GM04504 (cell line): ENCODE measurements at regions not wholly inside any gene's neighbourhood (a gene's known extent, or its start where the extent isn't known, plus 50 kb on each side); places are given as distances from the start of the nearest gene placed in this dataset.
A peak's percentile ranks its signal among the peaks of the same experiment; 100 is the strongest.

Source experiments
- DNase-seq: peaks from one replicate; pipeline ENCODE4 v3.0.0-alpha.2; 2012; ENCODE audit warnings: low read depth

DNA sequence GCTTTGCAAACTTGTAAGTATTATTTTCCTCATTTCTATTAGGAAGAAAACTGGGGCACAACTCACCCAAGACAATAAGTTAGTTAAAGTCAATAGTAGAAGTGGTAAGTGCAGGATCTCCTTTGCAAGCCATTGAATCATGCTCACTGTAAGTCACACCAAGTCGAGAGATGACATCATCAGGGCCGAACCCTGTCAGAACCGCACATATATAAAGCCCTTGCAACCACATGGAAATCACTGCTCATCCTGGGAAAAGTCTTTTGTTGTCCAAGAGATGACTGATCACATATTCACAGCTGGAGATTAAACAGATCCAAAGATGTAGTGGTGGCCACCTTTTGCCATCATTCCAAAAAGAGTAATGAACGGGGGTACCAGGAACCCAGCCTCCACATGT lies 484.8 kb upstream of the ID2 start:
- peak; percentile 20 for DNase-seq

DNA sequence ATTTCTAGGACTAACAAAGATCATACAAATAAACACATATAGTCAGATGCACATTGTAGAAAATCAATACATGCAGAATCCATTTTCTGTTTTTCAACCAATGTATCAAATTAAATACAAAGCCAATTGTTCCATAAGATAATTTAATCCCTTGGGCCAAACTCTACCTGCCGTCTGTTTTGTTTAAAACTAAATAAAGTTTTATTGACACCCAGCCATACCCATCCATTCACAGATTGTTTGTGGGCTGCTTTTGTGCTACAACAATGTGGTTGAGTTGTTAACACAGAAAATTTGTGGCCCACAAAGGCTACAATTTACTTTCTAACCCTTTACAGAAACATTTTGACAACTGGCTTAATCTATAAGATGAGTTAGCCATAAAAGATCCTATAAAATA lies 484.0 kb upstream of the ID2 start:
- no peak for DNase-seq

DNA sequence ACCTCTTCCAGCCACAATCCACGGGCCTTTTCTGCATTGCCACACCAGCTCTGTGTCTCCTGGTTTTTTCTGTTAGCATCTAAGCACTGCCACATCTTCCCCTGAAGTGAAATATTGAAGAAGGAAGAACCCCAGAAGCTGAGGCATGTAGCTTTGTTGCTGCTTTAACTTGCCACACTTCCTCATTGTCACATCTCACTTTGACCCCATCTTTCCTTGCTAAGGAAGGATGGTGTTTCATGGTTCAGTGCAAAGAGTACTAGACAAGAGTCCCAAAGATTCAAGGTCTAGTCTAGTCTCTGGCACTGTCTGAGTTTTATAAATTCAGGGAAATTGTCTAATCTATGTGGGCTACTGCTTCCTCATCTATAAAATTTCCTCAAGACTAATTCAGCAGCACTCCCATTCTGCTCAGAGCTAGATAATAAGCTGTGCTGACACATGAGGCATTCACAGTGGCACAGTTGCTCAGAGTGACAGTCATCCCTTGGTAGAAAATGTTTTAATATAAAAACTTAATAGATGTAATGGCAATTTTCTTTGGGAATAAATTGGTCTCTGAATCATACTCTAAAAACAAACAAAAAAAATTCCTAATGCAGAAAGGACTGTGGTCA lies 483.0 kb upstream of the ID2 start:
- DNase-seq = no peak

DNA sequence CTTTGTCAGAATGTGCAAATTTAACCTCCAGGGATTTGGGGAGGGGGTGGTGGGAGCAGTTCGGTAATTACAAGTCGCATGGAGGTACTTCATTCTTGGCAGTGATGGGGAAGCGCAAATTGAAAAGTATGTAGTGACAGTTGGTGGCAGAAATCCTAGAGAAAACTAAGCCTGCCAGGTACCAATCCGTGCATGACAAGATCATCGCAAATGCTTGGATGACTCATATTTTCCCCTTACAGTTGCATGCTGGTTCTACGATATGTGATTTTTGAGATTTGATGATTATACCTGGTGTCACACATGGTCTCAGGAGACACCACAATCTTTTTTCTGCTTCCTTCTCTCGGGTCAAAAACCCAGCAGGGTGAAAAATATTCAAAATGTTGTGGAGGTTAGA lies 479.7 kb upstream of the ID2 start:
- DNase-seq = no peak

DNA sequence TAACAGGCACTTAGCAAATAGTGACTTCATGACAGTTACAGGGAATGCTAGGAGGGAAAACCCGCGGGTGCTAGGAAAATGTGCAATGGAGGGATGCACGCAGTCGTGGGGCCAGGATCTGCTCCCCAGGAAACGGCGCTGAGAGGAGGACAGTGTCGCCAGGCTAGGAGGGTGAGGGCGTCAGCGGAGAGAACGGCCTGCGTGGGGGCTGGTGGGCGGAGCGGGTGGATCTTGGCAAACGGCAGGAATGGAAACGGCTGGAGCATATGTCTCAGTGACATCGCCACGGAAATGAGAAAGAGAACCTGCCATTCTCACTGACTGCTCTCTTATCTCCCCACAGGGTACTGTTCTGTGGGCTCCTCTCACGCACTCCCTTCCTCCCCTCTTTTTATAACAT lies 478.5 kb upstream of the ID2 start:
- no peak for DNase-seq

DNA sequence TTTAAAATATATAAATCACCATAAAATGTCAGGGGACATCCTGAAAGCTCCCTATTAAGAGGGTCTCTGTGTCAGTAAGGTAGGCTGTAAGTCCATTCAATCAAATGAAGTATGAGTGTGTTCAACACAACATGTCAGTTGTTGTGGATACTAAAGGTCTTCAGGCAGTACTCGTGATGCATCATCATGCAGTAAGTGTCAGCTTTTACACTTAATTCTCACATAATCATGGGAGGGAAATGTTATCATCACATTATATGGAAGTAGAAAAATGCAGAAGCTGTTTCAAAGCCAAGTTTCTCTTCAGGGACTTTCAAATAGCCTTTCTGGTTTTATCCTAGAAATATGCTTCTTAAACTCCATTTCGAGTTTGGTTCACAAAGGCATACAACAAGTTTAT lies 477.1 kb upstream of the ID2 start:
- no peak for DNase-seq

DNA sequence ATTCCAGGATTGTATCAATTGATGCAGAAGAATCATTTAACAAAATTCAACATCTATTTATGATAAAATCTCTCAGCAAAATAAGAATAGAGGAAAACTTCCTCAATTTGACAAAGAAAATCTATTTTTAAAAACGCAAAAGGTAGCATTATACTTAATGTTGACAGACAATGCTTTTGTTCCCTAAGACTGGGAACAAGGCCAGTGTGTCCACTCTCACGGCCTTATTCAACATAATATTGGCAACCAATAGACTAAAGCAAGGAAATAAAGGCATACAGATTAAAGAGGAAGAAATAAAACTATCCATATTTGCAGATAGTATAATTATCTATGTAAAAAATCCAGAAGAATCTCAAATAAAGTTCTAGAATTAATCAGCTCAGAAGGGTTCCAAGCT lies 472.4 kb upstream of the ID2 start:
- no peak for DNase-seq

DNA sequence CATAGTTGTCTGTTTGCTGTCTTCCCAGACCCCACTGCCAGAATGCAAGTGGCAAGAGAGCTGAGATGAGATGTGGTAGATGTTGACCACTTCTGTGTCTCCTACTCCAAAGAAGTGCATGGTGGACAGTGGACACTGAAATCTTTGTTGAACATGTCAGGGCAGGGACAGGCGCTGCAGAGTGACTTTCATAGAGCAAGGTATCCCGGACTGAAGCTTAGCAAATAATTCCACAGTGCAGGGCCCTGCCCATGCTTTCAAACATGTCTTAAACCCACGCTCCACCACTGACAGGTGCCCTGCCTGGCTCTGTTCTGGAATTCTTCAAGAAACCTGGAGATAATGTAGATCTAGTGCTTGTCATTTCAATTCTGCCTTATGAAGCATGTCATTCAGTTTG lies 470.5 kb upstream of the ID2 start:
- DNase-seq = no peak

DNA sequence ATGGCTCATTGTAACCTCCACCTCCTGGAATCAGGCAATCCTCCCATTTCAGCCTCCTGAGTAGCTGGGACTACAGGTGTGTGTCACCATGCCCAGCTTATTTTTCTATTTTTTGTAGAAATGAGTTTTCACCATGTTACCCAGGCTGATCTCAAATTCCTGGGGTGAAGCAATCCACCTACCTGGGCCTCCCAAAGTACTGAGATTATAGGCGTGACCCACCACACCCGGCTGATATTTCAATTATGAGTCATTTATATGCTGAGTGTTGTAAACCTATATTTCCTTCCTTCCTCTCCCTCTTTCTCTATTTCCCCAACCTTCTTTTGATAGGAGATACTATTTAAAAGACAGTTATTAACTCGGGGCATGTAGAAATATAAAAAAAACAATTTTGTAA lies 469.6 kb upstream of the ID2 start:
- DNase-seq = no peak

DNA sequence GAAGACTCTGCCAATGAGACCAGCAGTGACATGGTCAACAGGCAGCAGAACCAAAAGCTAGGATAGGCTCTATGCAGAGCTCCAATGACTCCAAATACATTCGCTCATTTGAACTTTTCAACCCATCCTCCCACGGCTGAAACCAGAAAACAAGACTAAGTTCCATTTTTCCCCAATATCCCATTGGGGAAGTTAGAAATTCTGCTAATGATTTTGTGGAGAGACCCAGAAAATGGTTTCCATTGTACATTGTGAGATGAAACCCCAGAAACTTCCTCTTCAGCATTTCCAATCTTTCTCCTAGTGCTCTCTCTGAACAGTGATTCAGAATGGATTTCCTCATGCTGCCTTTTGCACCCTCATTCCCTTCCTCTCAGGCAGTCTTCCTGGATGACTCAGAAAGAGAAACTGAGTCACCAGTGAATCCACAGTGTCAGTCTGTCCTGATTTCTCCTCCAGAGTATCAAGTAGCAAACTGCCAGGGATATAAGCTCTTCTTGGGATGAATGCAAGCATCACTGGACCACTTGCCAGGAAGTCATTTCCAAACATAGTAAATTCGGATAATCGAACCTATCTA lies 467.7 kb upstream of the ID2 start:
- DNase-seq = no peak

DNA sequence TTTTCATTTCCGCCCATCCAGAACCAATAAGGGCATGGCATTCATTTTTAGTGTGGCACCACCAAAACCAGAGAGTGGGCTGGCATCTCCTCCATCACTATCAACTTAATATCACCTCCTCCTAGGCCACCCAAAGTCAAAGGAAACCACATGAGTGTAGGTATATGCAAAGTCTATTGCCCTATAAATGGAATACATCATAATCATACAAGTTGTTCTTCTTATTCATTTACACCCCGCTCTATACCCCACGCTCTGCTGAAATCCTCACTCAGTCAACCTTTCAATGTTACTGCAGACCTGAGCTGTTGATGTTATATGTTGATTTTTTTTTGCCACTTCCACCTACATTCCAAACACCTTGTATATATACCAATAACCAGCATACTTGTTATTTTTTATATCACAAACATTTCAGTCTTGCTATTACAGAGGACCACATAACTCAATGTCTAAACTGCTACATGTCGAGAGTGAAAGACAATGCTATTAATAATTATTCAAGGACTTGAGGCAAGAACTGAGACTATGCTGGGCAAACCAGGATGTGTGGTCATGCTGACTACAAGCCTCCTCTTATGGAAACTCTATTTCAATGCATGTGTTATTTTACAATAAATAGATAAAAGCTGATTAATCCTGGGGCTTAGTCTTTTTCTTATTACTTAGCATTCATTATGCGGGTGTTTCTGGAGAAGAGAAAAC lies 466.5 kb upstream of the ID2 start:
- DNase-seq = no peak

DNA sequence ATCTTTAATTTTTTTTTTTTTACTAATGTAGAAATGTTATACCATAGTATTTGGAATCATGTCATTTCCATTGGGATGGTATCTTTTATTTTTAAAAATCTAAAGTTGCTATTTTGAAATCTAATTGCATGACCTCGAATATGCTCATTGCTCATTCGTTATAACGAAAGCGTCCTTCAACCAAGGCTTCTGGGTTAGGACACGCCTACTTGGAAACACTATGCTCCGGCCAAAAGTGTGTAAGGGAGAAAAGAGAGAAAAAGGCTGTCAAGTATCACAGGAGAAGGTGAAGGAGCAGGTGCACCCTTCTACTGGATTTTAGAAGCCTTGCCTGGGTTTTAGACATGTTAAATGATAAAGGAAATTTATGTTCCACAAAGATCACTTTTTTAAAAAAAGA lies 465.9 kb upstream of the ID2 start:
- DNase-seq = no peak

DNA sequence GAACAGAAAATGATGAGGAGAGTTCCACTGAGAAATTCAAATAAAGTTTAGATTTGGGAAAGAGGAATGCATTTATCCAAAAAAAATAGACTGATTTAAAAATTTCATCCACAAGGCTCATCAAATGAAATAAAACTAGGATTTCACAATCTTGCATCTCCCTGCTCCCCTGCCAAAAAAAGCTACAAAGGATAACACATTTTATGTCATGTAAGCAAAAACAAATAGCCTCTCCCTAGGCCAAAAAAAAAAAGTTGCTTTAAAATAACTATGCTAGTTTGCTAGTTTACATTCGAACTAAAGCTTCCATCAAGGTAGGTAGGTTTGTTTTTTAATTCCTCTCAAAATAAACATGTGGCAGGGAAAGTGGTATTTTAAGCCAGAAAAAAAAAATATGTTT lies 465.5 kb upstream of the ID2 start:
- no peak for DNase-seq

DNA sequence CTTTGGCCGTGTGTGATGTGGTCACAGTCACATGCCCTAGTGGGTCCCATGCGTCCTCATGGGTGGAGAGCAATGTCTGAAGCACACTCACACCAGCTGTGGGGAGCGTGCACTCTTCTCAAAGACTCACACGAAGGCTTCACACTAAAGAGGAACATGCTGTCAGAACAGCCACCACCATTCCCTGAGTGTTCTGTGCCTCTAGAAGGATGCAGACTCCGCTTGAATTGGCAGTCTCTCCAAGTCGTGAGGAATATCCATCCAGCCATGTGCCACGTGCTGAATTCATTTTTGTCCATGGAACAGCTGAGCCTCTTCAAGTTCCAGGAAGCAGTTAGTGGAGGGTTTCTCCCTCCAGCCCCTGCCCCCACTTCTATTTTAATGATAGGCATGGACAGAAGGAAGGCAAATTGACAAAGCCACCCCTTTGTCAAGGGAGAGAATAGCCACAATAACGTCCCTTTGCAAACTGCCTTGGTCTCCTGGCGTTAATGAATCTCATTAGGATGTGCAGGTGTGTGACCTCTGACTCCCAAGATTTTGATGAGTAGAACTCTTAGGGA lies 464.3 kb upstream of the ID2 start:
- DNase-seq = no peak

DNA sequence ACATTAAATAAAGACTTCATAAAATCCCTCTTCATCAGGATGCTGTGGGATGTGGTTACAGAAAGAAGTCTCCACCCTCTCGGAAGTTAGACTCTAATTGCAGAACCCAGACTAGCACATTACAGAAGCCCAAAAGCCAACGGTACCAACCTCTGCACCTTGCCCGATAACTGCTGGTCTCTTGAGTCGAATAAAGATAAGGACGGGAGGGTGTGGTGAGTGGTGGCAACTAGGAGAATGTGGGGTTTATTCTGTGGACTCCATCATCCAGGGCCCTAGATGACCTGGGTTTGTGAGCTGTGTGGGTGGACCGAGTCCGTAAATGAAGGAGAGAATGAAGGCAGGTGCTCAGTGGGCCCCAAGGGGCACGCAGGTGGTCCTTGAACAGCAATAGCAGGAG lies 462.8 kb upstream of the ID2 start:
- no peak for DNase-seq

DNA sequence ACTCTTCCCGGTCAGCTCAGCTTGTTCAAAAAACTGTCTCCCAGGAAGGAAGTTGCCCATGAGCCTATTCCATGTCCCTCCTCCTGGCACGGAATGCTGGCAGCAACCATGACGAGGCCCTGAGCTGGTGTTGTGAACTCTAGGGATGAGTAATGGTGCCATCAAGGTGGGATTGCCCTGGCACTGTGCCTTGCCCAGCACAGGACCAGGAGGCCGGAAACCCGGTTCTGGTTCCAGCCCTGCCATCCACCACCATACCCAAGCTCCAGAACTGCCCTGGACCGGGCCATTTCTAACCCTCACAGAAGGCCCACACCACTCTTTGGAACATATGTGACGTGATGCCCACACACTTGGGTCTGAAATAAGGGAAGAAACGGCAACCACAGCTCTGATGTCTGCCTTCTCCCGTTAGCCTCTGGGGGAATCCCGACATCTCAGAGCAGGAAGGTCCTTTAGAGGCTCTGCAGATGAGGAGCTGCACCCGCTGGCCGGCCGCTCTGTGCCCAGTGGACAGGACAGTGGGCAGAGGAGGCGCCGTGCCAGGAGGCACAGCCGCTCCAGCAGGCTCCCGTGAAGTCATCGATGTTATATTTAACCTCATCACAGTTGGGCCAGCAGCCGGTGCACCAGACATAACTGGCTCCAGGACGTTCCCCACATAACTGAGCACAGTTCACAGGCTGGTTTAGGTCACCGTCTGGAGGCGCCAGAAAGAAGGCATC lies 462.1 kb upstream of the ID2 start:
- DNase-seq = no peak

DNA sequence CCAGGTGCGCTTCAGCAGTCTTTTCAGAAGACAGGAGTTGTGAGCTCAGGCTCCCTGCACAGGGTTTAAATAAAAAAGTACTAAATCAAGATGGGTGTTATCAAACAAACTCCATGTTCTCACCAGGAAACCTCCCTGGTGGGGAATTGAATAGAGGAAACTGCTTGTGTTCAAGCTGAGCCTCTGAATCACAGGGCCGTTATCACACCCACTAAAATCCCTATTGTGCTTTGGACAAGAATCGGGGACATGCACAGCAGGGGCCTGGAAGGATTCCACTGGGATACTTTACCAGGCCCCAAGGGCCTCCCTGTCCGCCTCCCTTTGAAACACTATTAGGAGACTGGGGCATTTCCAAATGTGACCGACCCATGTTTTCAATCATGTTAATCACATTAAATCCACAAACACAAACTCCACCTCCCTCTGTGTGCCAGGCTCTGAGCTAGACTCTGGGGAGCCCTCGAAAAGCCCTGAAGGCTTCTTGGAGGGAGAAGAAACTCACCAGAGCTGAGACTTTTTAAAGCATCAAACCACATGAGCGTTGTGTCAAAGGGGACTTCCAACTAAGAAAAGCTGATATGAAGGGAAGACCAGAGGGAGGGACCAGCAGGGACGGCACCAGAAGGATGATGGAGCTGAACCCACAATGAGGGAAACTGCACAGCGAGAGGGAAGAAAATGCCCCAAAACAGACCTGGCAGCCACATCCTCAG lies 458.7 kb upstream of the ID2 start:
- no peak for DNase-seq

DNA sequence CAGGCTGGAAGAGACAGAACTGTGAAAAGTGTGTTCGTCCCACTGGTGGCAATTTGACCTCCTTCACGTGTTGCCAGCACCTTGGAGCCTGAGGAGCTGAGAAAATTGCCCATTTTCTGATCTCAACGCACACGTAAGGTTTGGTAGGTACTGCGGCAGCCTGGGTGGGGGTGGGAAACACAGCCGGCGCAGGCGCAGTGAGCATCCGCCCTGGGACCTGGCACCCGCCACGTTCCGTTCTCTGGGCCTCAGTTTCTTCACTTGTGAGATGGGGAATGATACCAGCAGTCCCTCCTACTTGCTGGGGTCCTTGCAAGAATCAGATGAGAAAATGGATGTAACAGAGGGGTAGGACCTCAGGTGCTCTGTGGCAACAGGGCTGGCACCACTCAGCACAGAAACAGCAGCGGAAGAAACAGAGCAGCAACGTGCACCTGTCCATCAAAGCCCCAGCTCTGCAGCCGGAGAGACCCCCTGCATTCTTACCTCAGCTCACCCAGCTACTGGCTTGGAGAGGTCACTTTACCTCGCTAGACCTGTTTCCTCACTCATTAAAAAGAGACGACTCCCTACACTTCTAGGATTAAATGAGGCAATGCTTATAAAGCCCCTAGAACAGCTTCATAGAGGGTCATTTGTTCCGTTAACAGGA lies 458.0 kb upstream of the ID2 start:
- no peak for DNase-seq

DNA sequence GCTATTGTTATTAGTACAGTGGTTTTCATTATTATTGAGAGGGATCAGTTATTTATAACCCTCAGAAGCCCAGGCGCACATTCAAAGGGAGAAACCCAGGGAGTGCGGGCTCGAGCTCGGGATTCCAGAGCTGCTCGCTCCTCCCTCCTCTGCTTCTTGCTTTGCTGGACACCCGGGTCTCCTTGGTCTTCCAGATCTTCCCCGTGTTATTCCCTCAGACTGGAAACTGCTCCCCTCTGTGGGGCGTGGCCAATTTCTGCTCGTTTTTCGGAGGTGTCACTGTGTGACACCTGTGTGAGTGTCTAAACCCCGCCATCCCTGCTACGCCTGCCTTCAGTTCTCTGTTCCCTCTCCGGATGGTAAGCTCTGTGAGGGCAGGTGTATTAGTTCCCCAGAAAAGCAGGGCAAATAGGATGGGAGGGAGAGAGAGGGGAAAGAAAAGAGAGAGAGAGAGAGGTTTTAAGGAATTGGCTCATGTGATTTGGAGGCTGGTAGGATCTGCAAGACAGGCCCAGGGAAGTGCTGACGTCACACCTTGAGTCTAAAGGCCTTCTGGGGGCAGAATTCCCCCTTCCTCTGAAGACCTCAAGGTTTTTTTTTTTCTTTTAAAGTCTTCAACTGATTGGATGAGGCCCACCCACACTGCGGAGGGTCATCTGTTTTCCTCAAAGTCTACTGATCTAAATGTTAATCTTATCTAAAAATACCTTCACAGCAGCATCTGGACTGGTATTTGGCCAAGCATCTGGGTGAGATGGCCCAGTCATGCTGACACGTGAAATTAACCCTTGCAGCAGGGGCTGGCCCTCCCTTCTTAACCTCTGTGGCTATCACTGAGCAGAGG lies 457.3 kb upstream of the ID2 start:
- no peak for DNase-seq

DNA sequence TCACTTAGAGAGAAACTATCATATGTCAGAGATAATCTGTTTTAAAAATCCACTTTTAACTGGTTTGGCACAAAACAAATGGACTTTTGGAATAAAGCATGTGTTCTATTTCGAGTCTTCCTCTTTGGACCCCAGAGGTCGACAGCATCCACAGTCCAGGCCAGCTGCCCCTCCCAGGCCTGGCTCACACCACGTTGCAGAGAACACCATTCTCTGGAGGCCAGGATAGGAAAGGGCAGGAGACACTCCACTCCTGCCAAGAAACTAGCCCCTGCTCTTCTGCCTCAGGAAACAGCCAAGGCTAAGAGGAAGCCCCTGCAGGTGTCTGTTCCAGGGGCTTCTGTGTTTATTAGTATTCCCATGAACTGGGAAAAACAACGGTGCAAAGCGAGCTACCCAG lies 456.6 kb upstream of the ID2 start:
- DNase-seq = no peak

DNA sequence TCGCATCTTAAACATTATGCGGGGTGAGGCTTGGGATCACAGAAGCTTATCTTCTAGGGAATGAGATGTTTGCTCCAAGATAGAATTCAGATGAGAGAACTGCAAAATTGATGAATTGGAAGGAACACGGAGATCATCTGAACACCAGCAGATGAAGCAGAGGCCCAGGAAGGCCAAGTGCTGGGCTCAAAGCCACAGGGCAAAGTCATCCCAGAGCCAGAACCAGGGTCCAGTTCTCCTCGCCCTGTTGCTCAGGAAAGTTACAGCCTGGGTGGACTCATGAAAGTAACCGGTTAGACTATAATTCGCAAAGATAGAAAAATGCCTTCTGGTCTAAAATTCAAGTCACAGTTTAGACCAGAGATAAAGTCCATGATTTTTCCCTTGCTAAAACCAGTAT lies 456.1 kb upstream of the ID2 start:
- no peak for DNase-seq
